PC-3 (cell line): ENCODE measurements at regions not wholly inside any gene's neighbourhood (a gene's known extent, or its start where the extent isn't known, plus 50 kb on each side); places are given as distances from the start of the nearest gene placed in this dataset.
A peak's percentile ranks its signal among the peaks of the same experiment; 100 is the strongest.

Experiments used
- ATAC-seq: fragments of 200-7000 bp; cut with Tn5 transposase; 2 replicates; pipeline ENCODE4 v1.9.1; 2020; ENCODE audit warnings: mild to moderate bottlenecking, moderate library complexity
- BruUV-seq: library from RNA; stranded (reverse); fragments of 400-500 nt; replicated peaks from 2 replicates; lab custom pipeline; 2021; lab: Mats Ljungman, UMichigan
- CTCF ChIA-PET: fragments of 300-600 bp; sonication (Branson Sonifier 250); formaldehyde crosslinking; loops from one replicate; lab custom pipeline; 2022; ENCODE audit warnings: antibody characterized with exemption; lab: Charles Lee
- POLR2A ChIA-PET: fragments of 300-600 bp; sonication (Branson Sonifier 250); formaldehyde crosslinking; loops from one replicate; lab custom pipeline; 2022; ENCODE audit warnings: antibody characterized with exemption; ENCODE audit not compliant: unreplicated experiment; lab: Charles Lee
- DNase-seq: peaks from one replicate; pipeline ENCODE4 v3.0.0-alpha.2; 2015
- H2AFZ ChIP-seq: fragments of 300-600 bp; sonication (generic); 2 replicates; pipeline ENCODE4 v1.6.0; 2016; ENCODE audit warnings: antibody characterized with exemption, low read length
- H3F3A ChIP-seq: fragments of 300-600 bp; sonication (generic); one replicate; pipeline ENCODE4 v1.6.0; 2017; ENCODE audit warnings: antibody characterized with exemption, low read length, control low read depth, mild to moderate bottlenecking; ENCODE audit not compliant: unreplicated experiment
- H3K27ac ChIP-seq: fragments of 300-600 bp; sonication (generic); 2 replicates; pipeline ENCODE4 v1.5.1; 2016; ENCODE audit warnings: mild to moderate bottlenecking, low read length
- H3K27me3 ChIP-seq: fragments of 300-600 bp; sonication (generic); 2 replicates; pipeline ENCODE4 v1.6.1; 2016; ENCODE audit warnings: low read length, mixed read lengths
- H3K36me3 ChIP-seq: fragments of 300-600 bp; sonication (generic); 2 replicates; pipeline ENCODE4 v1.6.1; 2016; ENCODE audit warnings: low read depth, mixed run types, low read length, mixed read lengths
- H3K4me1 ChIP-seq: fragments of 300-600 bp; sonication (generic); 2 replicates; pipeline ENCODE4 v1.5.1; 2016; ENCODE audit warnings: low read length; ENCODE audit not compliant: insufficient read depth
- H3K4me2 ChIP-seq: fragments of 300-600 bp; sonication (generic); 2 replicates; pipeline ENCODE4 v1.6.0; 2016; ENCODE audit warnings: low read length
- H3K4me3 ChIP-seq: fragments of 300-600 bp; sonication (generic); 2 replicates; pipeline ENCODE4 v1.5.1; 2016; ENCODE audit warnings: mild to moderate bottlenecking, low read length, mixed read lengths
- H3K79me2 ChIP-seq: fragments of 300-600 bp; sonication (generic); 2 replicates; pipeline ENCODE4 v1.6.1; 2017; ENCODE audit warnings: low read length, mixed read lengths
- H3K9ac ChIP-seq: fragments of 300-600 bp; sonication (generic); 2 replicates; pipeline ENCODE4 v1.6.0; 2016; ENCODE audit warnings: mild to moderate bottlenecking, low read length
- H3K9me2 ChIP-seq: fragments of 300-600 bp; sonication (generic); replicated peaks from 2 replicates; pipeline ENCODE4 v1.6.1; 2016; ENCODE audit warnings: mixed run types, low read length, mixed read lengths
- H3K9me3 ChIP-seq: fragments of 300-600 bp; sonication (generic); 2 replicates; pipeline ENCODE4 v1.6.1; 2016; ENCODE audit warnings: low read length, mixed read lengths
- H4K20me1 ChIP-seq: fragments of 300-600 bp; sonication (generic); 2 replicates; pipeline ENCODE4 v1.6.1; 2016; ENCODE audit warnings: low read length, mixed read lengths
- EZH2 ChIP-seq: fragments of 300-600 bp; sonication (generic); IDR thresholded peaks from one replicate; pipeline ENCODE4 v1.6.1; 2017; ENCODE audit warnings: antibody characterized with exemption, mild to moderate bottlenecking, low read length; ENCODE audit not compliant: unreplicated experiment
- EZH2phosphoT487 ChIP-seq: fragments of 300-600 bp; sonication (generic); IDR thresholded peaks from 2 replicates; pipeline ENCODE4 v1.6.1; 2018; ENCODE audit warnings: mild to moderate bottlenecking, antibody characterized with exemption, low read length, borderline replicate concordance
- intact Hi-C: fragments of 100-400 bp; cut with micrococcal nuclease; formaldehyde crosslinking; loops from 2 replicates; pipeline ENCODE4 v1.9.0; 2023
- TF ChIP-seq, protein P1 (sequence below): fragments of 300-600 bp; sonication (generic); conservative IDR thresholded peaks from 2 replicates; pipeline ENCODE4 v1.5.1; 2017; ENCODE audit warnings: antibody characterized with exemption, low read depth, mild to moderate bottlenecking, low read length

DNA sequence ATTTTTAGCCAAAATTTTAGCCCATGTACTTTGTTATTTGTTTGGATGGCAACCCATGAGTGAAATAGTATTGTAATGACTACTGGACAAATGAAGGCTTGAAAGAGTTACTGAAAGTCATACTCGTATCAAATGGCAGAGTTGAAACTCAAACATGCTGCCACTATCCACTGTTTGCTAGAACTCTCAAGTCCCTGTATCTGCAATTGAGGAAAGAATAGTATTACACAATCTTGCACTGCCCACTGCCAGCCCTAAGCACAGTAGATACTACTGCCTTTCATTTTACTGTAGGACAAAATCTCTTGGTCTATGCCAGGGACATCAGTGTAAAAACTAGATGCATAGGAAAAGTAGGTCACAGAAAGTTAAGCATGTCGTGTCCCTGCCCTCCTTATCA is 581.1 kb upstream of the PLXNA2 start:
- Histone ChIP-seq H3K4me3 (no peak overlapping the region), H3K27ac (no peak overlapping the region), H3K4me2 (no peak overlapping the region), H4K20me1 (no peaks in the 10 kb centered on the region), H2AFZ (no peak overlapping the region), H3F3A (no peaks in the 10 kb centered on the region), H3K36me3 (no peaks in the 10 kb centered on the region), H3K79me2 (no peaks in the 10 kb centered on the region), H3K9ac (no peak overlapping the region), H3K27me3 (no peaks in the 10 kb centered on the region), H3K9me3 (no peaks in the 10 kb centered on the region), H3K4me1 (no peaks in the 10 kb centered on the region), H3K9me2 (no peaks in the 10 kb centered on the region)
- ATAC-seq (no peak), DNase-seq (no peak)
- TF ChIP-seq EZH2phosphoT487 (no peak), EZH2 (no peak)
- TF ChIP-seq, protein P1, sequence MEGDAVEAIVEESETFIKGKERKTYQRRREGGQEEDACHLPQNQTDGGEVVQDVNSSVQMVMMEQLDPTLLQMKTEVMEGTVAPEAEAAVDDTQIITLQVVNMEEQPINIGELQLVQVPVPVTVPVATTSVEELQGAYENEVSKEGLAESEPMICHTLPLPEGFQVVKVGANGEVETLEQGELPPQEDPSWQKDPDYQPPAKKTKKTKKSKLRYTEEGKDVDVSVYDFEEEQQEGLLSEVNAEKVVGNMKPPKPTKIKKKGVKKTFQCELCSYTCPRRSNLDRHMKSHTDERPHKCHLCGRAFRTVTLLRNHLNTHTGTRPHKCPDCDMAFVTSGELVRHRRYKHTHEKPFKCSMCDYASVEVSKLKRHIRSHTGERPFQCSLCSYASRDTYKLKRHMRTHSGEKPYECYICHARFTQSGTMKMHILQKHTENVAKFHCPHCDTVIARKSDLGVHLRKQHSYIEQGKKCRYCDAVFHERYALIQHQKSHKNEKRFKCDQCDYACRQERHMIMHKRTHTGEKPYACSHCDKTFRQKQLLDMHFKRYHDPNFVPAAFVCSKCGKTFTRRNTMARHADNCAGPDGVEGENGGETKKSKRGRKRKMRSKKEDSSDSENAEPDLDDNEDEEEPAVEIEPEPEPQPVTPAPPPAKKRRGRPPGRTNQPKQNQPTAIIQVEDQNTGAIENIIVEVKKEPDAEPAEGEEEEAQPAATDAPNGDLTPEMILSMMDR: no peak
- BruUV-seq: no TSS peak
- POLR2A ChIA-PET: no interaction called here
- CTCF ChIA-PET: no interaction called here
- intact Hi-C loops: no loop called here

DNA sequence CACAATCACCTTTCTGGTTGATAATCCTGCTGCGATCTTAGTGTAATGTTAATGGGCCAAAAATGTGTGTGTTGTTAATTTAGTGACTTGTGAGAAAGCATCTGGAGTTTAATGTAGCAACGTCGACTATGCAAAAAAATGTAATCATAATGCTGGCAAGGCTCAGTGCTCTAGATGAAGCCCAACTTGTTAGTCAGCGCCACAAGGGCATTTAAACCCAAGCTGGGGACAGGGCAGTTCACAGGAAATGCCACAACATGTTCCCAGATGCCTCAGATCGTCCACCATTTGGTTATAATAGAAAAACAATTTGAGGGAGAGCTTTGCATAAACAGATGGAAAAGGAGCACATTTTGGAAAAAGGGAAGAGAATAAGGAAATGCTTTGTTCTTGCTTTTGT is 585.4 kb upstream of the PLXNA2 start:
- H3K4me3 ChIP-seq: no peak overlapping the region
- TF ChIP-seq EZH2 (no peak), EZH2phosphoT487 (no peak)
- TF ChIP-seq, protein P1: no peak
- no peaks in the 10 kb centered on the region for H3K36me3 ChIP-seq
- DNase-seq (no peak), ATAC-seq (no peak)
- CTCF ChIA-PET: no interaction called here
- intact Hi-C loops: no loop called here
- H3K9me3 ChIP-seq: no peaks in the 10 kb centered on the region
- no peak overlapping the region for H3K9ac ChIP-seq
- H3F3A ChIP-seq: no peaks in the 10 kb centered on the region
- no peak overlapping the region for H3K4me2 ChIP-seq
- no peaks in the 10 kb centered on the region for H3K9me2 ChIP-seq
- no peaks in the 10 kb centered on the region for H3K4me1 ChIP-seq
- no TSS peak for BruUV-seq
- H4K20me1 ChIP-seq: no peaks in the 10 kb centered on the region
- no peaks in the 10 kb centered on the region for H3K79me2 ChIP-seq
- POLR2A ChIA-PET: no interaction called here
- peak overlapping the region; percentile 10; the same call in 1 of the 2 replicates for H2AFZ ChIP-seq
- no peaks in the 10 kb centered on the region for H3K27me3 ChIP-seq
- H3K27ac ChIP-seq: no peak overlapping the region

DNA sequence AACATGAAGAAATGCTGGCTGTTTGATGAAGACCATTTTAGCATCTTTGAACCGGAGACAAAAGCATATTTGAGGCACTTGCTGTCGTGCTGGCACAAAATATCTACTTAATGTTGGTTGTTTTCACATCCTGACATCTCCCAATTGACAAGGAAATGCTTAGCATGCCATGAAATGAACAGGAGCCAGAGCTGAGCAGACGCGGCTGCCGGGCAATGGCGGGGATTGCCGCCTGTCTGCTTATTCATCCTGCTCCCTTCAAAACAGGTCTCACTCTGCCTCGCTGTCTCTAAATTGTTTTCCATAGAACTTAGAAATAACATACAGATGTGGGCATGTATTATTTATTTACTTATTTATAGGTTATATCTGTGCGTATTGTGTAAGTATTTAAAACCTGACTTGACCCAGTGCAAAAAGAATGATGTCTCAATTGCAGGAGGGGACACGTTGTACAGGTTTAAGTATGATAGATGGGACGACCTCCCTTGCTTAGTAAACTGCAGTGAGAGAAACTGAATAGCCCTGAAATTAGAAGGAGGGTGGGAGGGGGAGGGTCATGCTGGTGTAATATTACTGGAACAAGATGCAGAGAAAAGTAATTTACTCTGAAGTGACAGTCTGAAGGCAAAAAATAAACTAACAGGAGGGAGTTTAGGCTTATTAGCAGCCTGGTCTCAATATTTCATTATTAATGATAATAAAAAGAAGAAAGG is 590.4 kb upstream of the PLXNA2 start:
- no peak for ATAC-seq
- Histone ChIP-seq H3K36me3 (no peaks in the 10 kb centered on the region), H3K9me2 (no peaks in the 10 kb centered on the region), H3K27me3 (no peaks in the 10 kb centered on the region), H3K79me2 (no peaks in the 10 kb centered on the region), H3K27ac (no peak overlapping the region), H3K4me3 (no peak overlapping the region), H3K4me2 (no peak overlapping the region), H3K4me1 (no peaks in the 10 kb centered on the region), H3K9ac (no peak overlapping the region), H4K20me1 (no peaks in the 10 kb centered on the region), H2AFZ (no peak overlapping the region), H3F3A (no peaks in the 10 kb centered on the region), H3K9me3 (no peaks in the 10 kb centered on the region)
- intact Hi-C loops: no loop called here
- ChIA-PET POLR2A (no interaction called here), CTCF (no interaction called here)
- DNase-seq: no peak
- TF ChIP-seq, protein P1: no peak
- no peak for TF ChIP-seq EZH2phosphoT487
- TF ChIP-seq EZH2: no peak
- BruUV-seq: no TSS peak
